Putamen (tissue), 1 donor: ENCODE measurements at regions not wholly inside any gene's neighbourhood (a gene's known extent, or its start where the extent isn't known, plus 50 kb on each side); places are given as distances from the start of the nearest gene placed in this dataset.

Experiments used
- DNase-seq: peaks from one replicate; pipeline ENCODE4 v3.0.0-alpha.2; 2016; ENCODE audit warnings: low spot score

GRCh38 chr5:92795633-92796032 is 785.4 kb downstream of the NR2F1-AS1 start:
- no peak for DNase-seq

GRCh38 chr5:92780057-92780456 is 801.0 kb downstream of the NR2F1-AS1 start:
- DNase-seq = no peak

- no peak for DNase-seq
Observed at GRCh38 chr5:92779536-92779935, 801.5 kb downstream of the NR2F1-AS1 start.

- DNase-seq = no peak
Observed at GRCh38 chr5:92778261-92778660, 802.8 kb downstream of the NR2F1-AS1 start.

GRCh38 chr5:92777421-92777820 is 803.6 kb downstream of the NR2F1-AS1 start:
- no peak for DNase-seq

- DNase-seq = no peak
Observed at GRCh38 chr5:92775711-92776615, 805.1 kb downstream of the NR2F1-AS1 start.

- DNase-seq = no peak
Observed at GRCh38 chr5:92769978-92770377, 811.0 kb downstream of the NR2F1-AS1 start.

- DNase-seq = no peak
Observed at GRCh38 chr5:92761585-92761984, 819.4 kb downstream of the NR2F1-AS1 start.

GRCh38 chr5:92760550-92760949 is 820.5 kb downstream of the NR2F1-AS1 start:
- no peak for DNase-seq

- DNase-seq = no peak
Observed at GRCh38 chr5:92758552-92758951, 822.5 kb downstream of the NR2F1-AS1 start.

- DNase-seq = no peak
Observed at GRCh38 chr5:92749943-92750342, 831.1 kb downstream of the NR2F1-AS1 start.

- no peak for DNase-seq
Observed at GRCh38 chr5:92748072-92748676, 832.8 kb downstream of the NR2F1-AS1 start.

- DNase-seq = no peak
Observed at GRCh38 chr5:92741906-92742305, 839.1 kb downstream of the NR2F1-AS1 start.

GRCh38 chr5:92734211-92734940 is 846.6 kb downstream of the NR2F1-AS1 start:
- DNase-seq = no peak

- no peak for DNase-seq
Observed at GRCh38 chr5:92730486-92730885, 850.5 kb downstream of the NR2F1-AS1 start.

- DNase-seq = no peak
Observed at GRCh38 chr5:92729088-92729487, 851.9 kb downstream of the NR2F1-AS1 start.

- DNase-seq = no peak
Observed at GRCh38 chr5:92715946-92716520, 865.0 kb downstream of the NR2F1-AS1 start.

- no peak for DNase-seq
Observed at GRCh38 chr5:92713826-92714225, 867.2 kb downstream of the NR2F1-AS1 start.

GRCh38 chr5:92713335-92713743 is 867.7 kb downstream of the NR2F1-AS1 start:
- no peak for DNase-seq

- no peak for DNase-seq
Observed at GRCh38 chr5:92711956-92712355, 869.1 kb downstream of the NR2F1-AS1 start.

GRCh38 chr5:92704590-92704989 is 876.4 kb downstream of the NR2F1-AS1 start:
- DNase-seq = no peak

GRCh38 chr5:92703976-92704375 is 877.0 kb downstream of the NR2F1-AS1 start:
- no peak for DNase-seq
